ENCODE measurements at regions not wholly inside any gene's neighbourhood (a gene's known extent, or its start where the extent isn't known, plus 50 kb on each side); places are given as distances from the start of the nearest gene placed in this dataset.
"Not testable (repeated sequence)": the region's sequence is repeated elsewhere in the genome, so short reads cannot be mapped to it uniquely, and the experiment has no call there.

- no peak for DNase-seq (ENCODE audit: low spot score)
Observed at GRCh38 chr5:107072440-107072839, 598.3 kb downstream of the EFNA5 start.

- no peak for DNase-seq (ENCODE audit: low spot score)
Observed at GRCh38 chr5:107068782-107069181, 602.0 kb downstream of the EFNA5 start.

GRCh38 chr5:107067395-107067794, 603.3 kb downstream of the EFNA5 start:
- no peak for DNase-seq (ENCODE audit: low spot score)

GRCh38 chr5:107063511-107063910, 607.2 kb downstream of the EFNA5 start:
- DNase-seq (ENCODE audit: low spot score), result no peak

- DNase-seq (ENCODE audit: low spot score), result no peak
Observed at GRCh38 chr5:107058803-107059202, 611.9 kb downstream of the EFNA5 start.

GRCh38 chr5:107058235-107058634, 612.5 kb downstream of the EFNA5 start:
- DNase-seq (ENCODE audit: low spot score), result no peak

- DNase-seq (ENCODE audit: low spot score), result no peak
Observed at GRCh38 chr5:107056278-107056677, 614.5 kb downstream of the EFNA5 start.

GRCh38 chr5:107047048-107047447, 623.7 kb downstream of the EFNA5 start:
- DNase-seq (ENCODE audit: low spot score), result no peak

GRCh38 chr5:107043665-107044064, 627.1 kb downstream of the EFNA5 start:
- no peak for DNase-seq (ENCODE audit: low spot score)

GRCh38 chr5:107040907-107041306, 629.8 kb downstream of the EFNA5 start:
- DNase-seq (ENCODE audit: low spot score), result no peak

GRCh38 chr5:107032629-107033028, 638.1 kb downstream of the EFNA5 start:
- peak; percentile 16 for DNase-seq (ENCODE audit: low spot score)

- DNase-seq (ENCODE audit: low spot score), result no peak
Observed at GRCh38 chr5:107028938-107029337, 641.8 kb downstream of the EFNA5 start.

- no peak for DNase-seq (ENCODE audit: low spot score)
Observed at GRCh38 chr5:107025712-107026497, 644.8 kb downstream of the EFNA5 start.

- DNase-seq (ENCODE audit: low spot score), result no peak
Observed at GRCh38 chr5:107023732-107024131, 647.0 kb downstream of the EFNA5 start.

- no peak for DNase-seq (ENCODE audit: low spot score)
Observed at GRCh38 chr5:107021575-107021974, 649.2 kb downstream of the EFNA5 start.

GRCh38 chr5:107020626-107021025, 650.1 kb downstream of the EFNA5 start:
- no peak for DNase-seq (ENCODE audit: low spot score)

- DNase-seq (ENCODE audit: low spot score), result no peak
Observed at GRCh38 chr5:107017616-107018015, 653.1 kb downstream of the EFNA5 start.

- no peak for DNase-seq (ENCODE audit: low spot score)
Observed at GRCh38 chr5:107012371-107012770, 658.4 kb downstream of the EFNA5 start.

- no peak for DNase-seq (ENCODE audit: low spot score)
Observed at GRCh38 chr5:107011605-107012004, 659.1 kb downstream of the EFNA5 start.

GRCh38 chr5:107010060-107010459, 660.7 kb downstream of the EFNA5 start:
- no peak for DNase-seq (ENCODE audit: low spot score)

- DNase-seq (ENCODE audit: low spot score), result no peak
Observed at GRCh38 chr5:107005653-107006052, 665.1 kb downstream of the EFNA5 start.

GRCh38 chr5:107005161-107005560, 665.6 kb downstream of the EFNA5 start:
- DNase-seq (ENCODE audit: low spot score), result no peak

GRCh38 chr5:107002115-107002514, 668.6 kb downstream of the EFNA5 start:
- no peak for DNase-seq (ENCODE audit: low spot score)

GRCh38 chr5:106999506-106999905, 671.2 kb downstream of the EFNA5 start:
- DNase-seq (ENCODE audit: low spot score), result not testable (repeated sequence)
